HCT116 (cell line): ENCODE measurements at regions not wholly inside any gene's neighbourhood (a gene's known extent, or its start where the extent isn't known, plus 50 kb on each side); places are given as distances from the start of the nearest gene placed in this dataset.

Experiments used
- CBX3 ChIP-seq: IDR thresholded peaks from 2 replicates; pipeline ENCODE4 v1.6.1; 2012; ENCODE audit warnings: low read depth
- ELF1 ChIP-seq: IDR thresholded peaks from 2 replicates; pipeline ENCODE4 v1.6.1; 2012; ENCODE audit warnings: low read depth, borderline replicate concordance
- EZH2phosphoT487 ChIP-seq: fragments of 200-600 bp; IDR thresholded peaks from 2 replicates; pipeline ENCODE4 v1.6.1; 2018; ENCODE audit warnings: antibody characterized with exemption, borderline replicate concordance
- JUND ChIP-seq: IDR thresholded peaks from 2 replicates; pipeline ENCODE4 v1.6.1; 2012
- POLR2A ChIP-seq: IDR thresholded peaks from 2 replicates; pipeline ENCODE4 v1.7.0; 2011; ENCODE audit warnings: borderline replicate concordance; ENCODE audit not compliant: insufficient read depth, insufficient read length; ENCODE audit errors: extremely low read depth
- POLR2AphosphoS5 ChIP-seq: IDR thresholded peaks from 2 replicates; pipeline ENCODE4 v1.6.1; 2011; ENCODE audit warnings: mild to moderate bottlenecking, low read depth, low read length, moderate library complexity
- SIN3A ChIP-seq: IDR thresholded peaks from 2 replicates; pipeline ENCODE4 v1.6.1; 2012; ENCODE audit warnings: low read depth
- ZFX ChIP-seq: fragments of 450-650 bp; IDR thresholded peaks from 2 replicates; pipeline ENCODE4 v1.6.1; 2017
- TF ChIP-seq, protein P1 (sequence below): IDR thresholded peaks from 2 replicates; pipeline ENCODE4 v1.6.1; 2012; ENCODE audit warnings: low read depth
- TF ChIP-seq, protein P2 (sequence below), 3 experiments: fragments of 200-600 bp in 1 of 3; sonication (generic) in 1 of 3; IDR thresholded peaks in 2 of 3; conservative IDR thresholded peaks in 1 of 3; 2 replicates each; pipeline ENCODE4 v1.5.1; 2012 to 2017; ENCODE audit warnings: low read depth in 2 of 3, low read length in 2 of 3, antibody characterized with exemption in 1 of 3, borderline replicate concordance in 1 of 3, control low read depth in 1 of 3, mild to moderate bottlenecking in 1 of 3, mixed read lengths in 1 of 3, mixed run types in 1 of 3, moderate library complexity in 1 of 3; ENCODE audit not compliant: insufficient read depth in 1 of 3

DNA sequence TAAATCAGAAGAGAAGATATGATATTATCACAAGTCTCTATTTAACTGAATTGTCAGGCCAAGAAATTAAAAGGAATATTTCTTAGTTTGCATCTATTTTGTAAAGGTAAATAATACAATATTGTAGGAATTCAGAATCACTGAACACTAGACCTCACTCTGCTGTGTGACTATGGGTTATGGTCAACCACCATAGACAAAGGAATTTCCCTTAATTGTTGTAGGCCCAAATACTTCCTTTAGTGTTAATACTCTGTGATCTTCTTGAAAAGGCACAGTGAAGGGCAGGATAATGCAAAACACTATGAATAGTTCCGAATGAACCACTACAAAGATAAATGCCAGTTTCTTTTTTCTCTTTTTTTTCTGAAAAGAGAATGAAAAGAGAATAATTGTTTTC, 162.3 kb downstream of the TUSC7 start:
- no peak for TF ChIP-seq POLR2AphosphoS5
- TF ChIP-seq SIN3A, result no peak
- TF ChIP-seq ZFX, result no peak
- TF ChIP-seq, protein P1, sequence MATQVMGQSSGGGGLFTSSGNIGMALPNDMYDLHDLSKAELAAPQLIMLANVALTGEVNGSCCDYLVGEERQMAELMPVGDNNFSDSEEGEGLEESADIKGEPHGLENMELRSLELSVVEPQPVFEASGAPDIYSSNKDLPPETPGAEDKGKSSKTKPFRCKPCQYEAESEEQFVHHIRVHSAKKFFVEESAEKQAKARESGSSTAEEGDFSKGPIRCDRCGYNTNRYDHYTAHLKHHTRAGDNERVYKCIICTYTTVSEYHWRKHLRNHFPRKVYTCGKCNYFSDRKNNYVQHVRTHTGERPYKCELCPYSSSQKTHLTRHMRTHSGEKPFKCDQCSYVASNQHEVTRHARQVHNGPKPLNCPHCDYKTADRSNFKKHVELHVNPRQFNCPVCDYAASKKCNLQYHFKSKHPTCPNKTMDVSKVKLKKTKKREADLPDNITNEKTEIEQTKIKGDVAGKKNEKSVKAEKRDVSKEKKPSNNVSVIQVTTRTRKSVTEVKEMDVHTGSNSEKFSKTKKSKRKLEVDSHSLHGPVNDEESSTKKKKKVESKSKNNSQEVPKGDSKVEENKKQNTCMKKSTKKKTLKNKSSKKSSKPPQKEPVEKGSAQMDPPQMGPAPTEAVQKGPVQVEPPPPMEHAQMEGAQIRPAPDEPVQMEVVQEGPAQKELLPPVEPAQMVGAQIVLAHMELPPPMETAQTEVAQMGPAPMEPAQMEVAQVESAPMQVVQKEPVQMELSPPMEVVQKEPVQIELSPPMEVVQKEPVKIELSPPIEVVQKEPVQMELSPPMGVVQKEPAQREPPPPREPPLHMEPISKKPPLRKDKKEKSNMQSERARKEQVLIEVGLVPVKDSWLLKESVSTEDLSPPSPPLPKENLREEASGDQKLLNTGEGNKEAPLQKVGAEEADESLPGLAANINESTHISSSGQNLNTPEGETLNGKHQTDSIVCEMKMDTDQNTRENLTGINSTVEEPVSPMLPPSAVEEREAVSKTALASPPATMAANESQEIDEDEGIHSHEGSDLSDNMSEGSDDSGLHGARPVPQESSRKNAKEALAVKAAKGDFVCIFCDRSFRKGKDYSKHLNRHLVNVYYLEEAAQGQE, result no peak
- no peak for TF ChIP-seq JUND
- TF ChIP-seq POLR2A, result no peak
- no peak for TF ChIP-seq ELF1
- no peak for TF ChIP-seq CBX3
- TF ChIP-seq, protein P2, sequence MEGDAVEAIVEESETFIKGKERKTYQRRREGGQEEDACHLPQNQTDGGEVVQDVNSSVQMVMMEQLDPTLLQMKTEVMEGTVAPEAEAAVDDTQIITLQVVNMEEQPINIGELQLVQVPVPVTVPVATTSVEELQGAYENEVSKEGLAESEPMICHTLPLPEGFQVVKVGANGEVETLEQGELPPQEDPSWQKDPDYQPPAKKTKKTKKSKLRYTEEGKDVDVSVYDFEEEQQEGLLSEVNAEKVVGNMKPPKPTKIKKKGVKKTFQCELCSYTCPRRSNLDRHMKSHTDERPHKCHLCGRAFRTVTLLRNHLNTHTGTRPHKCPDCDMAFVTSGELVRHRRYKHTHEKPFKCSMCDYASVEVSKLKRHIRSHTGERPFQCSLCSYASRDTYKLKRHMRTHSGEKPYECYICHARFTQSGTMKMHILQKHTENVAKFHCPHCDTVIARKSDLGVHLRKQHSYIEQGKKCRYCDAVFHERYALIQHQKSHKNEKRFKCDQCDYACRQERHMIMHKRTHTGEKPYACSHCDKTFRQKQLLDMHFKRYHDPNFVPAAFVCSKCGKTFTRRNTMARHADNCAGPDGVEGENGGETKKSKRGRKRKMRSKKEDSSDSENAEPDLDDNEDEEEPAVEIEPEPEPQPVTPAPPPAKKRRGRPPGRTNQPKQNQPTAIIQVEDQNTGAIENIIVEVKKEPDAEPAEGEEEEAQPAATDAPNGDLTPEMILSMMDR (IDR thresholded peaks at IDR 0.05 in 2 of 3, conservative IDR thresholded peaks at IDR 0.05 in 1 of 3; ENCODE audit: borderline replicate concordance in 1 of 3, insufficient read depth in 1 of 3, low read depth in 2 of 3, low read length in 2 of 3), result no peak
- no peak for TF ChIP-seq EZH2phosphoT487
